GM12891 (cell line): ENCODE measurements at regions not wholly inside any gene's neighbourhood (a gene's known extent, or its start where the extent isn't known, plus 50 kb on each side); places are given as distances from the start of the nearest gene placed in this dataset.

Experiments
- PAX5 ChIP-seq: IDR thresholded peaks from 2 replicates; pipeline ENCODE4 v1.6.1; 2011; ENCODE audit warnings: low read length, moderate library complexity, mild to moderate bottlenecking; ENCODE audit not compliant: insufficient read depth, severe bottlenecking
- POLR2A ChIP-seq: IDR thresholded peaks from 2 replicates; pipeline ENCODE4 v1.6.1; 2011; ENCODE audit warnings: low read depth, low read length, control low read depth
- POLR2AphosphoS5 ChIP-seq: IDR thresholded peaks from 2 replicates; pipeline ENCODE4 v1.6.1; 2011; ENCODE audit warnings: low read depth, low read length, control low read depth
- POU2F2 ChIP-seq: IDR thresholded peaks from 2 replicates; pipeline ENCODE4 v1.6.1; 2011; ENCODE audit warnings: low read depth, mild to moderate bottlenecking, control low read depth, low read length, moderate library complexity
- TAF1 ChIP-seq: IDR thresholded peaks from 2 replicates; pipeline ENCODE4 v1.6.1; 2011; ENCODE audit warnings: low read depth, low read length, control low read depth

DNA sequence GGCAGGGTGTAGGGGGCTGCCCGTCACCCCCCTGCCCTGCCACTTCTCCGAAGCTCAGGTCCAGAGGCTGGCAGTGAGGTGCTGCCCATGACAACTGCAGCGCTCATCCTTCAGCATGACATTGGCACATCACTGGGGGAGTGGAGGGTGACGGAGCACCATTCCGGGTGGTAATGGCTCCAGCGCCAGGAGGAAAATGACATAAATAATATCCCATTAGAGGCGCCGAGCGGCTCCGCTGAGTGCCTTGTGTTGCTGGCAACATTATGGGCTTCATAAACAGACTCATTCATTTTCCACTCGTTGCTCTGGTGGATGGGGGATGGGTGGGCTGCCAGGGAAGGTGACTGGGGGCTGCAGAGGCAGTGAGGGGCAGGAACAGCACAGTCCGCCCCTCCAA, 56.9 kb upstream of the CTNNBL1 start:
- TF ChIP-seq POLR2A (no peak), POLR2AphosphoS5 (no peak), POU2F2 (no peak), TAF1 (no peak), PAX5 (no peak)
